ENCODE measurements at regions not wholly inside any gene's neighbourhood (a gene's known extent, or its start where the extent isn't known, plus 50 kb on each side); places are given as distances from the start of the nearest gene placed in this dataset.

- H3K27ac Mint-ChIP-seq: no peak overlapping the region
- POLR2A ChIA-PET: no interaction called here
- TF ChIP-seq CTCF (IDR thresholded peaks at IDR 0.05) (no peak), EZH2 (IDR thresholded peaks at IDR 0.05; ENCODE audit: borderline replicate concordance, insufficient read depth, low read depth, low read length, poor library complexity, severe bottlenecking) (no peak)
- ATAC-seq (ENCODE audit: low read depth) (no peak), DNase-seq (no peak)
- 72% methylated on average over 2 of the region's 2 CpGs for WGBS (ENCODE audit: insufficient coverage)
- no peak overlapping the region for H2AFZ ChIP-seq (ENCODE audit: insufficient read depth, low read depth, low read length, poor library complexity, severe bottlenecking)
- H4K20me1 ChIP-seq (ENCODE audit: control insufficient read depth, insufficient read depth, low read length, poor library complexity, severe bottlenecking): no peaks in the 10 kb centered on the region
- H3K79me2 ChIP-seq (ENCODE audit: control insufficient read depth, insufficient read depth, low read length): no peaks in the 10 kb centered on the region
- H3K9ac ChIP-seq (ENCODE audit: low read length): no peak overlapping the region
- no peaks in the 10 kb centered on the region for H3K9me3 Mint-ChIP-seq (ENCODE audit: insufficient read depth)
- no peak overlapping the region for H3K4me2 ChIP-seq (replicated peaks; ENCODE audit: low read depth, low read length, poor library complexity, severe bottlenecking)
- peaks cover 6% of the 10 kb centered on the region for H3K27me3 Mint-ChIP-seq
- no peak overlapping the region for H3K27ac ChIP-seq (ENCODE audit: low read length in 2 of 2)
- intact Hi-C loops (cut with micrococcal nuclease): no loop called here
- no peaks in the 10 kb centered on the region for H3K4me1 ChIP-seq (ENCODE audit: control insufficient read depth in 2 of 2, insufficient read depth in 2 of 2, low read length in 2 of 2)
- no peaks in the 10 kb centered on the region for H3K36me3 ChIP-seq (replicated peaks in 1 of 2; ENCODE audit: control extremely low read depth in 1 of 2, control insufficient read depth in 1 of 2, extremely low read depth in 1 of 2, insufficient read depth in 2 of 2, low read length in 1 of 2)
- H3K4me3 ChIP-seq (ENCODE audit: control extremely low read depth in 1 of 5, extremely low read depth in 1 of 5, insufficient read depth in 1 of 5, low read depth in 2 of 5, low read length in 4 of 5): no peak overlapping the region
- peaks cover 0 to 9% (median 0%) of the 10 kb centered on the region in 4 experiments for H3K27me3 ChIP-seq (replicated peaks in 1 of 4; ENCODE audit: control extremely low read depth in 1 of 4, control insufficient read depth in 3 of 4, insufficient read depth in 4 of 4, low read length in 3 of 4)
- no peaks in the 10 kb centered on the region for H3K9me3 ChIP-seq (ENCODE audit: control extremely low read depth in 1 of 3, control insufficient read depth in 2 of 3, insufficient read depth in 1 of 3, low read length in 2 of 3)
- CTCF ChIA-PET: no interaction called here
- H3K4me1 Mint-ChIP-seq: no peaks in the 10 kb centered on the region
- H3K4me3 Mint-ChIP-seq: no peak overlapping the region
Observed at GRCh38 chr3:66617351-66617750, 116.5 kb upstream of the LRIG1 start.

- Mint-ChIP-seq H3K9me3 (ENCODE audit: insufficient read depth) (no peaks in the 10 kb centered on the region), H3K27me3 (peaks cover 6% of the 10 kb centered on the region), H3K4me1 (no peaks in the 10 kb centered on the region), H3K27ac (no peak overlapping the region), H3K4me3 (no peak overlapping the region)
- H3K27ac ChIP-seq (ENCODE audit: low read length in 2 of 2): no peak overlapping the region
- H4K20me1 ChIP-seq (ENCODE audit: control insufficient read depth, insufficient read depth, low read length, poor library complexity, severe bottlenecking): no peaks in the 10 kb centered on the region
- no peak overlapping the region for H3K4me2 ChIP-seq (replicated peaks; ENCODE audit: low read depth, low read length, poor library complexity, severe bottlenecking)
- no peaks in the 10 kb centered on the region for H3K79me2 ChIP-seq (ENCODE audit: control insufficient read depth, insufficient read depth, low read length)
- no peak overlapping the region for H3K4me3 ChIP-seq (ENCODE audit: control extremely low read depth in 1 of 5, extremely low read depth in 1 of 5, insufficient read depth in 1 of 5, low read depth in 2 of 5, low read length in 4 of 5)
- CTCF ChIA-PET: no interaction called here
- no CpG with 5 or more reads among the region's 4 CpGs for WGBS (ENCODE audit: insufficient coverage)
- POLR2A ChIA-PET: no interaction called here
- intact Hi-C loops (cut with micrococcal nuclease): no loop called here
- peaks cover 0 to 8% (median 0%) of the 10 kb centered on the region in 4 experiments for H3K27me3 ChIP-seq (replicated peaks in 1 of 4; ENCODE audit: control extremely low read depth in 1 of 4, control insufficient read depth in 3 of 4, insufficient read depth in 4 of 4, low read length in 3 of 4)
- H3K36me3 ChIP-seq (replicated peaks in 1 of 2; ENCODE audit: control extremely low read depth in 1 of 2, control insufficient read depth in 1 of 2, extremely low read depth in 1 of 2, insufficient read depth in 2 of 2, low read length in 1 of 2): no peaks in the 10 kb centered on the region
- H3K9ac ChIP-seq (ENCODE audit: low read length): no peak overlapping the region
- no peak for ATAC-seq (ENCODE audit: low read depth)
- no peaks in the 10 kb centered on the region for H3K9me3 ChIP-seq (ENCODE audit: control extremely low read depth in 1 of 3, control insufficient read depth in 2 of 3, insufficient read depth in 1 of 3, low read length in 2 of 3)
- TF ChIP-seq CTCF (IDR thresholded peaks at IDR 0.05): no peak
- no peak for TF ChIP-seq EZH2 (IDR thresholded peaks at IDR 0.05; ENCODE audit: borderline replicate concordance, insufficient read depth, low read depth, low read length, poor library complexity, severe bottlenecking)
- H3K4me1 ChIP-seq (ENCODE audit: control insufficient read depth in 2 of 2, insufficient read depth in 2 of 2, low read length in 2 of 2): no peaks in the 10 kb centered on the region
- no peak overlapping the region for H2AFZ ChIP-seq (ENCODE audit: insufficient read depth, low read depth, low read length, poor library complexity, severe bottlenecking)
- DNase-seq: no peak
Observed at GRCh38 chr3:66618066-66618465, 117.2 kb upstream of the LRIG1 start.

All from B cell (primary cell).